Loucy (cell line): ENCODE measurements at regions not wholly inside any gene's neighbourhood (a gene's known extent, or its start where the extent isn't known, plus 50 kb on each side); places are given as distances from the start of the nearest gene placed in this dataset.

Experiments used
- CTCF ChIP-seq: fragments of 200-600 bp; sonication (generic); conservative IDR thresholded peaks from 2 replicates; pipeline ENCODE4 v1.5.1; 2014; ENCODE audit warnings: mild to moderate bottlenecking, antibody characterized with exemption, low read length
- EZH2phosphoT487 ChIP-seq: fragments of 200-600 bp; IDR thresholded peaks from 2 replicates; pipeline ENCODE4 v1.6.1; 2018; ENCODE audit warnings: antibody characterized with exemption, mild to moderate bottlenecking, moderate library complexity, borderline replicate concordance

GRCh38 chr2:104616856-104617255, 237.1 kb upstream of the POU3F3 start:
- TF ChIP-seq CTCF (no peak), EZH2phosphoT487 (no peak)
